Stimulated activated effector memory CD8-positive, alpha-beta T cell treated with anti-CD3 and anti-CD28 coated beads, Interleukin-12 subunit alpha, Interleukin-12 subunit beta, amount 100 ng/mL, for 72 hours (primary cell): ENCODE measurements at regions not wholly inside any gene's neighbourhood (a gene's known extent, or its start where the extent isn't known, plus 50 kb on each side); places are given as distances from the start of the nearest gene placed in this dataset.

Experiments used
- ATAC-seq: fragments of 150-1000 bp; cut with Tn5 transposase; 2 replicates; pipeline ENCODE4 v1.10.0; 2021
- DNase-seq, 2 donors: peaks; one replicate each; pipeline ENCODE4 v3.0.0; 2021 to 2022; ENCODE audit warnings: low spot score in 2 of 2
- H3K27ac Mint-ChIP-seq: one replicate; pipeline ENCODE4 v1.8.0; 2022; ENCODE audit warnings: mild to moderate bottlenecking, mixed read lengths
- H3K36me3 Mint-ChIP-seq: one replicate; pipeline ENCODE4 v1.8.0; 2022; ENCODE audit warnings: mild to moderate bottlenecking, mixed read lengths
- H3K4me1 Mint-ChIP-seq: one replicate; pipeline ENCODE4 v1.8.0; 2022; ENCODE audit warnings: mixed read lengths
- H3K4me3 Mint-ChIP-seq: one replicate; pipeline ENCODE4 v1.8.0; 2022; ENCODE audit warnings: mild to moderate bottlenecking, mixed read lengths
- H3K9me3 Mint-ChIP-seq: one replicate; pipeline ENCODE4 v1.8.0; 2022; ENCODE audit warnings: mixed read lengths

DNA sequence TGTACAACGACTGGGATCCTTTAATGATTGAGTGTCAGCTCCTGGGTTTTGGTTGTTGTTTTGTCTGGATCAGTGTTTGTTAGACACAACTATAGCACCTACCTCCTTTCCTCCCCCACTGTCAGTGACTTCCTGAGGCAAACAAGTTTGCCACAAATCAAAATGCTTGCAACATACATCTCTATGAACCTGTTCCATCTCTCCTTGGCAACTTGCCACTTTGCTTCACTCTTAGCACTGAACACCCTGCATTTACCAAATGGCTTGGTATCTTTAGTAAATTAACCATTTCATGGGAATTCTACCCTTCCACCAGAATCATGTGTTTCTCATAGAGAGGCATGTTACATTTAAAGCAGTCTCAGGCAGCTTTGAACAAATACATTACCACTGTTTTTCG is 301.1 kb upstream of the TANK start:
- no peaks in the 10 kb centered on the region for H3K36me3 Mint-ChIP-seq
- H3K4me1 Mint-ChIP-seq: no peaks in the 10 kb centered on the region
- ATAC-seq (no peak), DNase-seq (no peak)
- H3K27ac Mint-ChIP-seq: no peak overlapping the region
- H3K9me3 Mint-ChIP-seq: no peaks in the 10 kb centered on the region
- H3K4me3 Mint-ChIP-seq: no peak overlapping the region

GRCh38 chr2:160862226-160862625 is 298.0 kb upstream of the TANK start:
- H3K9me3 Mint-ChIP-seq: no peaks in the 10 kb centered on the region
- ATAC-seq (no peak), DNase-seq (no peak)
- no peak overlapping the region for H3K27ac Mint-ChIP-seq
- no peaks in the 10 kb centered on the region for H3K36me3 Mint-ChIP-seq
- no peak overlapping the region for H3K4me3 Mint-ChIP-seq
- no peaks in the 10 kb centered on the region for H3K4me1 Mint-ChIP-seq

DNA sequence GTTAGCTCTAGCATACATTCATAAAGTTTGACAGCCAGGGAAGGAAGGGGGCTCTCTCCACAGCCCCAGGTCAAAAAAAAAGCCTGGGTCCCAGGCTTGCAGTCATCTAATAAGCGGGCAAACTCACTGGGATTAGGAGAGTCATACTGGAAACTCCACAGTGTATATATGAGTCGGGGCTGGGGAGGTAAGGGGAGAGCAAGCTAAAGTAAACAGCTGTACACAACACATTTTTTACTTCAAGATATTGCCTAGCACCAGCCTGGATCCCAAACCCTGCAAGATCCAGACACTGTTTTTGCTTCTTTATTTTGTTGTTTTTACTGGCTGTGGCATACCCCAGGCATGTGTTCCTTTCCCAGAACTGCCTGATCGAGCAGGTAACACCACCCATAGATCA is 291.3 kb upstream of the TANK start:
- ATAC-seq: no peak
- Mint-ChIP-seq H3K4me3 (no peak overlapping the region), H3K27ac (no peak overlapping the region), H3K36me3 (no peaks in the 10 kb centered on the region), H3K9me3 (no peaks in the 10 kb centered on the region), H3K4me1 (no peaks in the 10 kb centered on the region)
- no peak for DNase-seq

DNA sequence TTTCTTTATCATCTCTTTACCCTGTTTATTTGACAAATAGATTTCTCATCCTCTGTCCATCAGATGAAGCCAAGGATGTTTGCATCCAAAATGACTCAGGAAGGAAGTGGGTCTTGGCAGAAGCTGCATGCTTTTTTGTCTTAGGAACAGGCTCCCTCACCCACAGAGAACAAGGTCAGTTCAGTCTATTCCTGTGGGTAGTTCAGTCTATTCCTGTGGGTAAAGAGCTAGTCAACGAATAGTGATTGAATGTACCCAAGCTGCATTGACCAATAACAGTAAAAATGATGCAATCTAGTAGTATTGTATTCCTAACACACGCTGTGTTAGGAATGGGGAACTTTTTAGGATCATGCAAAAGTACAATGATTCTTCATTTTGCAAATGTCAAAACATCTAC is 290.8 kb upstream of the TANK start:
- no peak for ATAC-seq
- no peaks in the 10 kb centered on the region for H3K4me1 Mint-ChIP-seq
- H3K36me3 Mint-ChIP-seq: no peaks in the 10 kb centered on the region
- no peak overlapping the region for H3K4me3 Mint-ChIP-seq
- no peaks in the 10 kb centered on the region for H3K9me3 Mint-ChIP-seq
- no peak for DNase-seq
- no peak overlapping the region for H3K27ac Mint-ChIP-seq

- Mint-ChIP-seq H3K27ac (no peak overlapping the region), H3K36me3 (no peaks in the 10 kb centered on the region), H3K4me1 (no peaks in the 10 kb centered on the region), H3K4me3 (no peak overlapping the region), H3K9me3 (no peaks in the 10 kb centered on the region)
- no peak for ATAC-seq
- DNase-seq: no peak
Measured at GRCh38 chr2:160870729-160871465, 289.3 kb upstream of the TANK start.

DNA sequence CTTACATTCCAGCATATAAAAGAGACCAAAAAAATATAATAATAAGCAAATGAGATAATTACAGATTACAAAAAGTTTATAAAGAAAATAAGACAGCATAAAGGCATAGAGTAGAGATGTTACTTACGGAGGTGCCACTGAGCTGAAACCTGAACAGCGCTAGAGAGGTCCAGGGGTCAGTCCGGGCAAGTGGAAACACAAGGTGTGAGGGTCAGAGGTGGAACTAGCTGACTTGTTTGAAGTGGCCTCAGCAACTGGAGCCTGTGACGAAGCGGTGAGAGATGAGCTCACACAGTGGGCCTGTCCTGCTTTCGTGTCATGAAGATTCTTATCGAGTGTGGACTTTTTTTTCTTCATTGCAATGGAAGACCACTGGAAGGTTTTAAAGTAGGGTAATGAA is 288.3 kb upstream of the TANK start:
- DNase-seq: no peak
- ATAC-seq: no peak
- no peaks in the 10 kb centered on the region for H3K4me1 Mint-ChIP-seq
- no peak overlapping the region for H3K27ac Mint-ChIP-seq
- no peaks in the 10 kb centered on the region for H3K9me3 Mint-ChIP-seq
- no peak overlapping the region for H3K4me3 Mint-ChIP-seq
- H3K36me3 Mint-ChIP-seq: no peaks in the 10 kb centered on the region

GRCh38 chr2:160876029-160876428 is 284.2 kb upstream of the TANK start:
- no peaks in the 10 kb centered on the region for H3K4me1 Mint-ChIP-seq
- no peak overlapping the region for H3K27ac Mint-ChIP-seq
- no peak for DNase-seq
- ATAC-seq: no peak
- no peak overlapping the region for H3K4me3 Mint-ChIP-seq
- H3K36me3 Mint-ChIP-seq: no peaks in the 10 kb centered on the region
- H3K9me3 Mint-ChIP-seq: no peaks in the 10 kb centered on the region

DNA sequence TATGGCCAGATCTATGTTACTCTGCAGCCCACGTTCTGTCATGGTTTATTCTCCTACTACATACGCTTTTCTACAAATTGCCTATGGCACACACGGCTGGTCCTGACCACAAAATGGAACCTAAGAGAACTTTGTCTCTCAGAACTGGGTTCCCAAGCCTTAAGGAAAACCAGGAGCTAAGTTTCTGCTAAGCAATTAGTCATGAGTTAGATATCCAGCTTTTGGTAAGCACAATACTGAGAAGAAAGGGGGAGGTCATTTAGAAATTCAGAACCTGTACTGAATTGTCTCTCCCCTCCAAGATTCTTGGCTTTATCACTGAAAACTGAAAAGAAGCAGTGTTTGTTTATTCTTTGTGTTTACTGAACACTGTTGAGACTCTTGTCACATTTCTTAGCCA is 283.5 kb upstream of the TANK start:
- H3K9me3 Mint-ChIP-seq: no peaks in the 10 kb centered on the region
- ATAC-seq (no peak), DNase-seq (no peak)
- H3K4me3 Mint-ChIP-seq: no peak overlapping the region
- no peak overlapping the region for H3K27ac Mint-ChIP-seq
- no peaks in the 10 kb centered on the region for H3K36me3 Mint-ChIP-seq
- no peaks in the 10 kb centered on the region for H3K4me1 Mint-ChIP-seq

DNA sequence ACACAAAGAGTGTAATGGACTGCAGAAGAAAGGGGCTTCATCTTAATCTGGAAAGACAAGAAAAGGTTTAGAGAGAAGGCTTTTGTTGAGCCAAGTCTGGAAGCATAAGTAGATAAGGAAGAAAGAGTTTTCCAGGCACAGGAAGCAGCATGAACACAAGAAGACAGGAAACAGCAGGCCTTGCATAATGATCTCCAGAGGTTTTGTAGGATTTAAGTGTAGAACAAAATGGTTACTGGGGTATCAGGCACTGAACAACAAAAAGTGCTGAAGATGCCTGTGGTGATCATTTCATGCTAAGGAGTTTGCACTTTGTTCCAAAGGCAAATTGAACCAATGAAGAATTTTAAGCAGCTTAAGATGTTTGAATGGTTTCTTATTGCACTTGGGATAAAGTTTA is 281.6 kb upstream of the TANK start:
- Mint-ChIP-seq H3K4me3 (no peak overlapping the region), H3K27ac (no peak overlapping the region), H3K4me1 (no peaks in the 10 kb centered on the region), H3K36me3 (no peaks in the 10 kb centered on the region), H3K9me3 (no peaks in the 10 kb centered on the region)
- ATAC-seq (no peak), DNase-seq (no peak)

- Mint-ChIP-seq H3K27ac (no peak overlapping the region), H3K4me3 (no peak overlapping the region), H3K9me3 (no peaks in the 10 kb centered on the region), H3K4me1 (no peaks in the 10 kb centered on the region), H3K36me3 (no peaks in the 10 kb centered on the region)
- DNase-seq (no peak), ATAC-seq (no peak)
Measured at GRCh38 chr2:160882906-160883305, 277.3 kb upstream of the TANK start.

DNA sequence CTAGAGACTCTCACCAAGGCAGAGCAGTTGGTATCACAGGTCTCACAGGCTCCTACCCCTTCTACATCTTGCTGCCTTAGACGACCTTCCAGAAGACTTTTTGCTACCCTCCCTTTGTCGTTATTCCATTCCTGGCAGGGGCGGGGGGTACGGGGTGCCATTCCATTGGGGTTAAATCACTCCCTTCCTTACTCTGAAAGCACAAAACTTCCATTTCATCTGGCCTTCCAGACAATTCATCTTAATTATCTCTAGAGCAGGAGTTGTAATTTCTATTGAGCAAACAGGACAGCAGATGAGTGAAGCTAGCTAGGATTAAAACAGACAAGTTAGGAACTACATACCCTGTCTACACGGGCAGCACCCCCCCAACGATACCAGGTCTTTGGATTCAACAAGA is 276.2 kb upstream of the TANK start:
- no peak for ATAC-seq
- H3K4me3 Mint-ChIP-seq: no peak overlapping the region
- no peaks in the 10 kb centered on the region for H3K36me3 Mint-ChIP-seq
- H3K4me1 Mint-ChIP-seq: no peaks in the 10 kb centered on the region
- no peaks in the 10 kb centered on the region for H3K9me3 Mint-ChIP-seq
- DNase-seq: no peak
- no peak overlapping the region for H3K27ac Mint-ChIP-seq

DNA sequence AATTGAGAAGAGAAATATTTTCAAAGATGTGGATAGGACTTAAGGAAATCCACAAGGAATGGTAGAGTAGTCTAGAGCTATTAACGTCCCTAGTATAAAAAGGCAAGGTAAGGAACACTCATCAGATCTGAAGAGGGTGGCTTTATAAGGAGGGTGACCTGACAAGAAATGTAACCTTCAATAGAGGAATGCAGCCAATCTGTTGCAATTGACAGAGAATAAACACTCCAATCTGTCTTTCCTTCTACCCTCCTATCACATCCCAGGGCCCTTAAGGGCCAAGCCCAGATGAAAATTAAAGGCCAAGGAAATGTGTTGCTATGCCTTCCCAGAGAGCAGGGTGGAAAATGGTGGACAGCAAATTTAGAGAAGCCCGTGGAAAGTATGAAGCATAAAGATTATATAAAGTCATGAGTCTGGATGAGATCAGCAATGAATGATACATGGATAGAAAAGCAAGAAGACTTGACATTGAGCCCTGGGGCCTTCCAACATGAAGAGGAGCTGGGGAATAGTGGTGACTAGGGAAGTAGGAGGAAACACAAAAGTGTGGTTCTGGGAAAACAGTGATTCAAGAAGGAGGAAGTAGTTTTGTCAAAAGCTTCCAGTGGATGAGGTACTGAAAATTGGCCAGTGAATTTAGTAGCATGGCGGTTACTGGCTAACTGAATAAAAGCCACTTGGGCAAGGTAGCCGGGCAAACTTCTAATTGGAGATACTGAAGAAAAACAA is 270.6 kb upstream of the TANK start:
- no peak for ATAC-seq

DNA sequence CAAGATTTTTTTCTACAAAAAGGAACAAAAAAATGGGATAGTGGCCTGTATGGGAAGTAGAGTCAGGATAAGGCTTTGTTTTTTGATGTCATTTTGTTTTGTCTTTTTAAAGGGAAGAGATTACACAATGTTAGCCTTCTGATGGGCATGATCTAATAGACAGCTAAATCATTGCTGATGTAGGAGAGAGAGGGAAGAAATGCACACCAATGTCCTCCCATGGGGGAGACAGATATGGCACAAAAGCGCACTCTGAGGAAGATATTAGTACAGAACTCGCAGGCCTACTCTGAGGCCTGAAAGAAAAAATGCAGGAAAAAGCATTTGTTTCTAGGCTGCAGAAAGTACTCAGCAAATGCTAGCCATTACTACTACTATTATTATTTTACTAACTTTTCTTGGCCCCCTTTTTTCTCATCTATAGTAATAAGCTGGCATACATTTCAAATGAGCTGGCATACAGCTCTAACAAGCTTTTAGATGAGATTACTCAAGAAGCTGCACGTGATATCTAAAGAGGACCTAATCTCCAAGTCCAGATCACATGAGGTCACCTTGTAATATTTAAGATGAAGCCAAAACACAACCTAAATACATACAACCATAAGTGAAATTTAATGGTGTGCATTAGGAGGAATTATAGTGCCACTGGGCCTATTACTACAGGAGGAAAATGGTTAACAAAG is 269.4 kb upstream of the TANK start:
- DNase-seq: no peak
- Mint-ChIP-seq H3K36me3 (no peaks in the 10 kb centered on the region), H3K9me3 (no peaks in the 10 kb centered on the region), H3K4me3 (no peak overlapping the region), H3K27ac (no peak overlapping the region), H3K4me1 (no peaks in the 10 kb centered on the region)
- ATAC-seq: no peak

More for the DNA sequence above, 270.6 kb upstream of the TANK start:
- Mint-ChIP-seq H3K36me3 (no peaks in the 10 kb centered on the region), H3K27ac (no peak overlapping the region), H3K9me3 (no peaks in the 10 kb centered on the region), H3K4me1 (no peaks in the 10 kb centered on the region), H3K4me3 (no peak overlapping the region)
- DNase-seq: no peak

DNA sequence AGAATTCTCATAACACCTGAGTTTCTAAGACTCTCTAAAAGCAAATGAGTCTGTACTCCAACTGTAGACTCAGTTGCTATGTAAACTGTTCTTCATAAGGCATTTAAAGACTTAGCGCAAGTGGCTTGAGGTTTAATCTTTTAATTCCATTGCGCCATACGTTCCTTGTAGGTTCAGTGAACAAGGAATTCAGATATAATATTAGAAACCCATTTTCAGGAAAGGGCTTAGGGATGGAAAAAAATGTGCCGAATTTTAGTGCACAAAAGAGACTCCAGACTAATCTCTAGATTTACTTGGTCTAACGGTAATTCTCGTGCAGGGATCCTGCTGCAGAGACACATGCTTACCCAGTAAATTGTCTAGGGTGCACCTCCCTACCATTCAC is 268.9 kb upstream of the TANK start:
- H3K4me3 Mint-ChIP-seq: no peak overlapping the region
- no peaks in the 10 kb centered on the region for H3K4me1 Mint-ChIP-seq
- H3K27ac Mint-ChIP-seq: no peak overlapping the region
- DNase-seq (no peak), ATAC-seq (no peak)
- no peaks in the 10 kb centered on the region for H3K9me3 Mint-ChIP-seq
- H3K36me3 Mint-ChIP-seq: no peaks in the 10 kb centered on the region

GRCh38 chr2:160892204-160892603 is 268.0 kb upstream of the TANK start:
- no peak for ATAC-seq
- Mint-ChIP-seq H3K27ac (no peak overlapping the region), H3K4me3 (no peak overlapping the region), H3K36me3 (no peaks in the 10 kb centered on the region), H3K4me1 (no peaks in the 10 kb centered on the region), H3K9me3 (no peaks in the 10 kb centered on the region)
- no peak for DNase-seq

DNA sequence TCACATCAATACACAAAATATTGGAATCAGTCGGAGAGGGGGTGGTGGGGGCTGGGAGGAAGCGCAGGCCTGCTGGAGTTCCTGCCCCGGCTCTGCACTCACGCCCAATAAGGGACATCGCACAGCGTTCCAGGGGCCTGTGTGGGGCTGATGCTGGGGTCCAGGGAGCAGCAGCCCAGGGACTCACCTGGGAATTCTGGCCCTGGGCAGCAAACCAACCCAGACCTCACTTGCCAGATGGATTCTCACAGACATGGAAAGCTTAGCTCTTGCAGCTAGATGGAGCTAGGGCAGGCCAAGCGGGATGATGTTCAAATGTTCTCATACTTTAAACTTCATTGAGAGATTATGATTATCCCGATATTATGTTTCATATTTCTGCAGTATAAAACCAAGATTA is 266.6 kb upstream of the TANK start:
- DNase-seq (no peak), ATAC-seq (no peak)
- Mint-ChIP-seq H3K27ac (no peak overlapping the region), H3K36me3 (no peaks in the 10 kb centered on the region), H3K4me1 (no peaks in the 10 kb centered on the region), H3K4me3 (no peak overlapping the region), H3K9me3 (no peaks in the 10 kb centered on the region)
